Small intestine (tissue), 7 donors: ENCODE measurements at regions not wholly inside any gene's neighbourhood (a gene's known extent, or its start where the extent isn't known, plus 50 kb on each side); places are given as distances from the start of the nearest gene placed in this dataset.
"Not testable (repeated sequence)": the region's sequence is repeated elsewhere in the genome, so short reads cannot be mapped to it uniquely, and the experiment has no call there.

ENCODE experiments used
- DNase-seq, 2 donors: peaks; one replicate each; pipeline versions ENCODE4 v3.0.0 to v3.0.0-alpha.2; 2013
- FAIRE-seq: peaks from 2 replicates; lab custom pipeline; 2012; peaks lifted over from hg19 to GRCh38; lab: Jason Lieb, UNC
- H3K27ac ChIP-seq, 3 donors: one replicate each; pipeline ENCODE4 v1.5.1; 2013; ENCODE audit warnings: low read length in 2 of 3, mild to moderate bottlenecking in 2 of 3, control low read depth in 1 of 3, inconsistent platforms in 1 of 3, low read depth in 1 of 3, moderate library complexity in 1 of 3
- H3K27me3 ChIP-seq, 3 donors: one replicate each; pipeline ENCODE4 v1.6.1; 2013; ENCODE audit warnings: low read length in 3 of 3, inconsistent platforms in 1 of 3; ENCODE audit not compliant: control insufficient read depth in 3 of 3, insufficient read depth in 3 of 3
- H3K36me3 ChIP-seq, 3 donors: one replicate each; pipeline ENCODE4 v1.6.1; 2013; ENCODE audit warnings: low read length in 3 of 3, inconsistent platforms in 1 of 3, low read depth in 1 of 3, mild to moderate bottlenecking in 1 of 3, moderate library complexity in 1 of 3; ENCODE audit not compliant: control insufficient read depth in 3 of 3, insufficient read depth in 2 of 3
- H3K4me1 ChIP-seq, 3 donors: one replicate each; pipeline ENCODE4 v1.6.1; 2013; ENCODE audit warnings: low read length in 2 of 3, inconsistent platforms in 1 of 3, low read depth in 1 of 3, mild to moderate bottlenecking in 1 of 3, moderate library complexity in 1 of 3; ENCODE audit not compliant: control insufficient read depth in 3 of 3, insufficient read depth in 2 of 3
- H3K4me3 ChIP-seq, 3 donors: one replicate each; pipeline ENCODE4 v1.5.1; 2013; ENCODE audit warnings: low read length in 3 of 3, control low read depth in 1 of 3, inconsistent platforms in 1 of 3, low read depth in 1 of 3, mild to moderate bottlenecking in 1 of 3, moderate library complexity in 1 of 3
- H3K9me3 ChIP-seq, 2 donors: one replicate each; pipeline ENCODE4 v1.6.1; 2013; ENCODE audit warnings: low read depth in 1 of 2, low read length in 1 of 2; ENCODE audit not compliant: control insufficient read depth in 2 of 2, insufficient read depth in 1 of 2
- WGBS, 3 donors: extraction: QIAGEN DNeasy Blood & Tissue Kit; methylation state at CpG; one replicate each; pipeline ENCODE4 v1.1.7; 2013; 5-methylcytosine and 5-hydroxymethylcytosine counted together
- donor health status: healthy with polysubstance abuse.
- donor health status: control.
- donor health status: control.
- donor health status: Bipolar disorder and iron deficiency.
- donor health status: healthy.

- Histone ChIP-seq H3K27ac (no peak overlapping the region), H3K36me3 (no peaks in the 10 kb centered on the region), H3K4me1 (peaks cover 0 to 7% (median 0%) of the 10 kb centered on the region in 3 donors), H3K9me3 (peaks cover 0 to 7% of the 10 kb centered on the region in 2 donors), H3K4me3 (no peak overlapping the region), H3K27me3 (no peaks in the 10 kb centered on the region)
- no peak for FAIRE-seq
- no peak for DNase-seq
- WGBS, 3 donors: 70 to 90% (median 83%) methylated on average over 3 of the region's 3 CpGs
These were observed 189.3 kb downstream of the NFKBIZ start for GRCh38 chr3:102038477-102039142.

- DNase-seq, H3K4me1 ChIP-seq, H3K36me3 ChIP-seq, FAIRE-seq, H3K4me3 ChIP-seq, H3K27me3 ChIP-seq, H3K9me3 ChIP-seq, H3K27ac ChIP-seq: not testable (repeated sequence)
- WGBS, 3 donors: 91 to 96% (median 93%) methylated on average over 8 of the region's 8 CpGs
These were observed 190.8 kb downstream of the NFKBIZ start for GRCh38 chr3:102040144-102040543.

- FAIRE-seq (no peak), DNase-seq (no peak)
- Histone ChIP-seq H3K27ac (no peak overlapping the region), H3K36me3 (no peaks in the 10 kb centered on the region), H3K4me3 (no peak overlapping the region), H3K27me3 (no peaks in the 10 kb centered on the region), H3K4me1 (peaks cover 0 to 1% (median 0%) of the 10 kb centered on the region in 3 donors), H3K9me3 (peaks cover 0 to 20% of the 10 kb centered on the region in 2 donors)
- 61 to 82% (median 62%) methylated on average over 4 of the region's 4 CpGs for WGBS, 3 donors
These were observed 204.2 kb downstream of the NFKBIZ start for GRCh38 chr3:102053375-102053989.

- FAIRE-seq: no peak
- 73 to 88% (median 80%) methylated on average over 10 of the region's 10 CpGs for WGBS, 3 donors
These were observed 205.3 kb downstream of the NFKBIZ start for GRCh38 chr3:102054543-102055080.

DNA sequence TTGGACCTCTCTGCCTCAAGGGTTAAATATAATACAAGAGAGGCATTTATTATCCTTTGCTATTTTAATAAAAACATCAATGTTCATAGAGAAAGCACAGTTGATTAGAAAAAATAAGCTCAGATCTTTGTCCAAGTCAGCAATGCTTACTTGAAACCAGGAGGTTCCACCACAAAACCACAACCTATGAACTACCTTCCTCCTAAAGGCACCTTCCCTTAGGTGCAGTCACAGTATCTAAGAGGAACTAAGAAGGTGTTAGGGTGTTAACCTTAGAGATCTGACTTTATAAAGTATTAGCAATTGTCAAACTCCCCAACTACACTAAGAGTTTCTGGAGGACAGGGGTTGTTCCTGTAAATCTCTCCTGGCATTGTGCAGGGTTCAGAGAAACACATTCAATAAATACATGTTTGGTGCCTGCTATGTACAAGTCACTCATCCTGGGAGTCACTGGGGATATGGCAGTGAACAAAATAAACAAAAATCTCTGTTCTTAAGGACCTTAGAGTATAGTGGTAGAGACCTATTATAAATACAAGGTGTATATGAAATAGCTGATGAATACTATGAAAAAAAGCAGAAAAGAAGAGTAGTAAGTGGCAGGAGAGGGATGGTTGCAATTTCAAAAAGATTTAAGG is 208.6 kb downstream of the NFKBIZ start:
- Histone ChIP-seq H3K36me3 (no peaks in the 10 kb centered on the region), H3K4me1 (peaks cover 0 to 16% (median 0%) of the 10 kb centered on the region in 3 donors), H3K27me3 (no peaks in the 10 kb centered on the region), H3K27ac (no peak overlapping the region), H3K9me3 (peaks cover 0 to 9% of the 10 kb centered on the region in 2 donors), H3K4me3 (no peak overlapping the region)
- DNase-seq (peak in 1 of 2 donors; percentile 61), FAIRE-seq (no peak)

More at GRCh38 chr3:102054543-102055080, 205.3 kb downstream of the NFKBIZ start:
- Histone ChIP-seq H3K36me3 (no peaks in the 10 kb centered on the region), H3K27me3 (no peaks in the 10 kb centered on the region), H3K4me1 (peaks cover 0 to 9% (median 0%) of the 10 kb centered on the region in 3 donors), H3K9me3 (peaks cover 0 to 24% of the 10 kb centered on the region in 2 donors), H3K27ac (no peak overlapping the region), H3K4me3 (no peak overlapping the region)
- no peak for DNase-seq

GRCh38 chr3:102059145-102059943 is 210.0 kb downstream of the NFKBIZ start:
- Histone ChIP-seq H3K36me3 (no peaks in the 10 kb centered on the region), H3K27me3 (no peaks in the 10 kb centered on the region), H3K27ac (no peak overlapping the region), H3K4me3 (no peak overlapping the region), H3K4me1 (peaks cover 0 to 17% (median 0%) of the 10 kb centered on the region in 3 donors), H3K9me3 (peaks cover 0 to 8% of the 10 kb centered on the region in 2 donors)
- DNase-seq: peak in 1 of 2 donors; percentile 34
- WGBS, 3 donors: 72 to 85% (median 76%) methylated on average over 8 of the region's 8 CpGs
- no peak for FAIRE-seq

GRCh38 chr3:102060814-102061213 is 211.5 kb downstream of the NFKBIZ start:
- 24 to 59% (median 39%) methylated on average over 1 of the region's 1 CpG for WGBS, 3 donors
- peak overlapping the region in 2 of 3 donors; percentile 9 to 46 for H3K27ac ChIP-seq
- no peak overlapping the region for H3K4me3 ChIP-seq
- peak; percentile 40 to 64 for DNase-seq
- no peaks in the 10 kb centered on the region for H3K27me3 ChIP-seq
- no peak for FAIRE-seq
- no peaks in the 10 kb centered on the region for H3K36me3 ChIP-seq
- H3K9me3 ChIP-seq: peaks cover 0 to 8% of the 10 kb centered on the region in 2 donors
- H3K4me1 ChIP-seq: peaks cover 0 to 17% (median 0%) of the 10 kb centered on the region in 3 donors

- Histone ChIP-seq H3K36me3 (no peaks in the 10 kb centered on the region), H3K4me3 (no peak overlapping the region), H3K27ac (no peak overlapping the region), H3K27me3 (no peaks in the 10 kb centered on the region), H3K9me3 (peaks cover 0 to 7% of the 10 kb centered on the region in 2 donors), H3K4me1 (peaks cover 0 to 30% (median 0%) of the 10 kb centered on the region in 3 donors)
- FAIRE-seq: no peak
- DNase-seq: no peak
- 95 to 99% (median 96%) methylated on average over 8 of the region's 8 CpGs for WGBS, 3 donors
These were observed 214.3 kb downstream of the NFKBIZ start for GRCh38 chr3:102063572-102063971.
